RCC 7860 (cell line): ENCODE measurements at regions not wholly inside any gene's neighbourhood (a gene's known extent, or its start where the extent isn't known, plus 50 kb on each side); places are given as distances from the start of the nearest gene placed in this dataset.

ENCODE experiments used
- DNase-seq: peaks from one replicate; pipeline ENCODE4 v3.0.0-alpha.2; 2015; ENCODE audit warnings: low spot score
- FAIRE-seq: peaks from 2 replicates; lab custom pipeline; 2012; peaks lifted over from hg19 to GRCh38; lab: Jason Lieb, UNC

GRCh38 chr2:125041846-125042245 is 1016.8 kb downstream of the CNTNAP5 start:
- DNase-seq (no peak), FAIRE-seq (no peak)

- no peak for FAIRE-seq
- DNase-seq: no peak
Measured at GRCh38 chr2:125042727-125043126, 1017.6 kb downstream of the CNTNAP5 start.

DNA sequence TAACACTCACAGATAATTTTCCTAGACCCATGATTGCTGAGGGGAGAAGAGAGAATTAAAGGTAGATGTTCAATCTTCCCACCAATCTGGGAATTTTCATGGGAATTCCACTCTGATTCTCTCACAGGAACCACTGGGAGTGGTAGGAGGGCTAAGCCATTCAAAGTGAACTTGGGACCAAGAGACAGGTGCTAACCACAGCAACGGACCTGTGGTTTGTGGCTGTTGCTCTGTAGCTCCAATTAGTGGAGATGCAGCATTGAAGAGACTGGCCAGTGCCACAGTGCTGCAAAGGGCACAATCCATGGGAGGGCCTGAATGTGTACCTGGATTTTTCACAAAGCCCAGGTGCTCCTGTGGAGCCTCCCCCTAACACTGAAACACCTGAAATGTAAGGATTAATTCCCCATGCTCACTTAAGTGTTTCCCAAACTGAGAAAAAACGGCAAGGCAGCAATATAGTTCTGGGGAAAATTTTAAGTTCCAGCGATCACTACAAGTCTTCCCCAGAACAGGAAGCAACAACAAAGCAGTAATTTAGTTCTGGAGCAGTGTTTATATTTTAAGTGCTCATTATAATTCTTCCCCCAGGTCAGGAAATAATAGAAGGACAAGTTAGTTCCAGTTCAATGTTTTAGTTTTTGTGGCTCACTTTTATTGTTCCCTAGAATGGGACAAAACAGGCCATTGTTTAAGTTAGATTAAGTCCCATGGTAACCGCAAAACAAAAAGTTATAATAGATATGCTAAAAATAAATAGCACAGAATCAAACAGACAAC is 1045.8 kb downstream of the CNTNAP5 start:
- DNase-seq (no peak), FAIRE-seq (no peak)

DNA sequence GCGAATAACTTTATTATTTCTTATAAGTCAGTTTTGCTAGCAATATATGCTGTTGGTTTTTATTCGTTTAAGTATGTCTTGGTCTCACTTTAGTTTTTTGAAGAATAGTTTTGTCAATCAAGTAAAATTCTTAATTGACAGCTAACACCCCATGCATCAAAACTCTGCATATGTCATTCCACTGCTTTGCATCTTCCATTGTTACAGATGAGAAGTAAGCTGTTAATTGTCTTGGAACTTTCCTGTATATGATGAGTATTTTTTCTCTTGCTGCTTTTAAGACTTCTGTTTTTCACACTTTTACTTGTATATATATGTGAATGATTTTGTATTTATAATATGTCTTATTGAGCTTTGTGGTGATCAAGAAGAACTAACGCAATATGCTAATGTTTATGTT is 1048.4 kb downstream of the CNTNAP5 start:
- DNase-seq (no peak), FAIRE-seq (no peak)

DNA sequence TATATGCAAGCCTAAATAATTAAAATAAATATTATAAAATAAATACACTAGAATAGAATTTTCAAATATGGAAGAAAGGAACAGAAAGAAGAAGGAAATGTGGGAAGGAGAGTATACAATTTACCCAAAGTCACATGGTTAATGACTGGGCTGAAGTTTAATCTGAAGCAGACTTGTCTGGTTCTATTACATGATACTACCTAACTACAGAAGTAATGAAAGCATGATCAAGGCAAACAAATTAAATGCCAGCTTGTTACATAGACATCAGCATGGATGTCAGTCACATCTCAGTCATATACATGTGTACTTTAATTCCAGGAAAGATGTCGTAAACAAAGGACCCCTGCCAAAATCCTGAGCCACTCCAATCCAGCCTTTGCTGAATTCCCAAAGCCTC is 1060.8 kb downstream of the CNTNAP5 start:
- FAIRE-seq (no peak), DNase-seq (no peak)

GRCh38 chr2:125086313-125087184 is 1061.5 kb downstream of the CNTNAP5 start:
- FAIRE-seq (no peak), DNase-seq (no peak)

DNA sequence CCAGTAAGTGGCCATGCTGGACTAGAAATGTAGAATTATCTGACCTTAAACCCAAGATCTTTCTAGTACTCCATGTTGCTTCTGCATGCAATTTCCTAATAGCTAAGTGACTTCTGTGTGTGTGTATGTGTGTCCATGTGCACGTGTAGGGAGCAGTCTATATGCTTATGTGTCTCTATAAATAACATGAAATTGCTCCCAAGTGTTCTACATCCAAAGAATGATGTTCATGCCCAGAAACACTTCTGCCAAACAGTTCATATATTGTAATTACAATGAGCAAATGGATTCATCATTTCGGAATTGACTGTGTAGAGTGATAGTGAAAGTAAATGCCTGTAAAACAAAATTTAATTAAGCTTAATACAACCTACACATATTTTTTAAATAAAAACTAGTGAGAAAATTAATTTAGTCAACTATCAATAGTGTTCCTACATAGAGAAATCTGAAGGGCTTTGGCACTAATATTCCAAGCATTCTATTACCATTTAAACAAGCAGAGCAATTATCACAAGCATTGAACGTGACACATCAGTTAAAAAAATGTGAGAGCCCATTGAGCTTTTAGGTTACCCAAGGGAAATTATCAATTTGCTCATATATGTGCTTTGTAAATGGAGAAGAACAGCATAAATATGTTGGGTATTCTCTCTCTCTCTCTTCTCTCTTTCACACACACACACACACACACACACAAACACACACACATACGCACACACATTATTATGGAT is 1067.4 kb downstream of the CNTNAP5 start:
- no peak for FAIRE-seq

GRCh38 chr2:125095826-125096225 is 1070.7 kb downstream of the CNTNAP5 start:
- FAIRE-seq (no peak), DNase-seq (no peak)

More for the DNA sequence above, 1067.4 kb downstream of the CNTNAP5 start:
- no peak for DNase-seq

DNA sequence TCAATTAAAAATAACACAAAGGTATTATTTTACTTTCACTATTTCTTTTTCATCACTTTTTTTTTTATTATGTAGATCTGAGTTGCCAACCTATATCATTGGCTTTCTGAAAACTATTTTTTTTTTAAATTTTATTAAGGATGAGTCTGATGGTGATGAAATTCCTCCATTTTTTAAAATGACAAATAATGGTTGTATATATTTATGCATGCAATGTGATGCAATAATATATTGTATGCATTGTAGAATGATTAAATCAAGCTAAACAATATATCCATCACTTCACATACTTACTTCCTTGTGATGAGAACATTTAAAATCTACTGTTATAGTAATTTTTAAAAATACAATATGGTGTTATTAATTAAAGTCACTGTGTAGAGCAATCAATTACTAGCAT is 1081.6 kb downstream of the CNTNAP5 start:
- DNase-seq (no peak), FAIRE-seq (no peak)

- FAIRE-seq (no peak), DNase-seq (no peak)
Measured at GRCh38 chr2:125107446-125107845, 1082.4 kb downstream of the CNTNAP5 start.

GRCh38 chr2:125108251-125108650 is 1083.2 kb downstream of the CNTNAP5 start:
- DNase-seq (no peak), FAIRE-seq (no peak)

DNA sequence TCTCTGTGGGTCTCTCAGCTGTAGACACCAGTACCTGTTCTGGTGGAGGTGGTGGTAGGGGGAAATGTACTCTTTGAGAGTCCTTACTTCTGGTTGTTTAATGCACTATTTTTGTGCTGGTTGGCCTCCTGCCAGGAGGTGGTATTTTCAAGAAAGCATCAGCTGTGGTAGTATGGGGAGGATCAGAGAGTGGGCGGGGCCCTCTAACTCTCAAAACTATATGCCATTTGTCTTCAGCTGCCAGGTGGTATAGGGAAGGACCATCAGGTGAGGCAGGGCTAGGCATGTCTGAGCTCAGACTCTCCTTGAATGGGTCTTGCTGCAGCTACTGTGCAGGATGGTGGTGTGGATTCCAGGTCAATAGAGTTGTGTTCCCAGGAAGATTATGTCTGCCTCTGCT is 1100.8 kb downstream of the CNTNAP5 start:
- FAIRE-seq (no peak), DNase-seq (no peak)

- DNase-seq (no peak), FAIRE-seq (no peak)
Measured at GRCh38 chr2:125160947-125161346, 1135.9 kb downstream of the CNTNAP5 start.

- FAIRE-seq (no peak), DNase-seq (no peak)
Measured at GRCh38 chr2:125167152-125167551, 1142.1 kb downstream of the CNTNAP5 start.

GRCh38 chr2:125167820-125168219 is 1142.7 kb downstream of the CNTNAP5 start:
- DNase-seq: no peak
- no peak for FAIRE-seq

DNA sequence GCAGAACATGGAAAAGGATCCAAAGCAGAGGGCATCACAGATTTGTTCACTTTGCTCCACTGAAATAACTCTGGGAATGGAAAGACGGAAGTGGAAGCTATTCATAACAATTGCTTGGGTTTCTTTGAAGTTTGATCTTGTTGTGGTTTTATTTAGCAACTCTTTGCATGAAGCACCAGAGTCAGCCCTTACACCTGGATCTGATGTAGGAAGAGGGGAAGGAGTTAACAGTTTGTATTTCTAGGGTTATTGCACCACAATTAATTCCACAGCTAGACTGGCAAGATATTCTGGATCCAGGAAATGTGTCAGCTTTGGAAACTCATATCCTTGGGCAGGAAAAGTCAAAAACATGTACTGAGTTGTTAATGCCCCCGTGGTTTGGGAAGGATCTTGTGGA is 1143.4 kb downstream of the CNTNAP5 start:
- DNase-seq (no peak), FAIRE-seq (no peak)

- FAIRE-seq (no peak), DNase-seq (no peak)
Measured at GRCh38 chr2:125169022-125169763, 1144.1 kb downstream of the CNTNAP5 start.

DNA sequence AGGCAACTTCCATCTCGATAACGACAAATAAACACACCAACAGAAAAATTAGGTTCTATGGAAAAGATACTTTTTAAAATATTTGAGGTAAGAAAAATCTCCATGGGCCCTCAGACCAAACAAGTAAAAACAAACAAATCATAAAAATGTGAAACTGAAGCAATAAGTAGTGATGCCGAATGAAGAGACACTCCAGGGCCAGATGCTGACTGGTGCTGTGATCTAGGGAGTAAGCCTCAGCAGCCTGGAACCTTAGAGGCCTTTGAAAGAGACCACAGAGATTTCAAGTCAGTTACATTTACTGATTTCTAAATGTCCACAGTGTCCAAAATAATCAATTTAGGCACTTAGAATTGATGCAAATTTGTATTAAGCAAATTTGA is 1144.7 kb downstream of the CNTNAP5 start:
- FAIRE-seq (no peak), DNase-seq (no peak)

DNA sequence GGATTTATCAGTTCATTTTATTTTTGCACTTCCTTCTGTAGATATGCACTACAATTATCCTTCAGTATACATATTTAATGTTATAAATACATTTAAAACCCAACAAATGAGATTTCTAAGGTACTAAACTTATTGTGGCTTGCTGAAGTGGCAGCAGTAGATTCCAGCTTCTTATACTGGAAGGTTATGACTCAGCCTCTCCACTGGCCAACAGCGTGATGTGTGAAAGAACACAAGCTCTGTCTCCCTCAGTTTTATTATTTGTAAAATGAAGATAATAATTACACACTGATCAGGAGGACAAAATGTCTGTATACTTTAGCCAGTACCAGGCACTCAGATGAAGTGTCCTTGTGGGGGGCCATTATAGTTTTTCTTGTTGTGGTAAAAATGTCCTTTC is 1147.1 kb downstream of the CNTNAP5 start:
- DNase-seq: no peak
- no peak for FAIRE-seq

- no peak for FAIRE-seq
- no peak for DNase-seq
Measured at GRCh38 chr2:125175415-125175814, 1150.3 kb downstream of the CNTNAP5 start.
